ENCODE measurements at regions not wholly inside any gene's neighbourhood (a gene's known extent, or its start where the extent isn't known, plus 50 kb on each side); places are given as distances from the start of the nearest gene placed in this dataset.
"Not testable (repeated sequence)": the region's sequence is repeated elsewhere in the genome, so short reads cannot be mapped to it uniquely, and the experiment has no call there.

GRCh38 chr18:59038295-59039039 lies 101.2 kb upstream of the SEC11C start:
- ChIA-PET CTCF (no interaction called here), POLR2A (no interaction called here)

DNA sequence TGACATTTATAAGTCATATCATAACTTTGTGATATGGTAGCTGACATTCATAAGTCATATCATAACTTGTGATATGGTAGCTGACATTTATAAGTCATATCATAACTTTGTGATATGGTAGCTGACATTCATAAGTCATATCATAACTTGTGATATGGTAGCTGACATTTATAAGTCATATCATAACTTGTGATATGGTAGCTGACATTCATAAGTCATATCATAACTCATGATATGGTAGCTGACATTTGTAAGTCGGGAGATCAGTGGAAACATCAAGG lies 100.7 kb upstream of the SEC11C start:
- POLR2A ChIA-PET, CTCF ChIA-PET: not testable (repeated sequence)

DNA sequence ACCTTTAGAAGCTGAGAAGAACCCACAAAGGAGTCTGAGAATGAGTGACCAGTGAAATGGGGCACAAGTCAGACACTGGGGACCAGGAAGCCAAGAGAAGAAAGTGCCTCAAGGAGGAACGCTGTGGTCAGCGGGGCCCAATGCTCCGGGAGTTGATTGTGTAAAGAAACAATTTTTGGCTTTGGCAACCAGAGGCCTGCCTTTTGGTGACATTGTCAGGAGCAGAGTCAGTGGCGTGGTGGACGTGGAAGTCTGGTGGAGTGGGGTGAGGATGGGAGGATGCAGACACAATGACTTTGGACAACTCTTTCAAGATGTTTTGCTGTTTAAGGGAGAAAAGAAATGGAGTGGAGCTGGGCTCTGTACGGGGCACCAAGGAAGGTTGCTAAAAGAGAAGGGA lies 100.2 kb upstream of the SEC11C start:
- ChIA-PET CTCF (no interaction called here), POLR2A (no interaction called here)

DNA sequence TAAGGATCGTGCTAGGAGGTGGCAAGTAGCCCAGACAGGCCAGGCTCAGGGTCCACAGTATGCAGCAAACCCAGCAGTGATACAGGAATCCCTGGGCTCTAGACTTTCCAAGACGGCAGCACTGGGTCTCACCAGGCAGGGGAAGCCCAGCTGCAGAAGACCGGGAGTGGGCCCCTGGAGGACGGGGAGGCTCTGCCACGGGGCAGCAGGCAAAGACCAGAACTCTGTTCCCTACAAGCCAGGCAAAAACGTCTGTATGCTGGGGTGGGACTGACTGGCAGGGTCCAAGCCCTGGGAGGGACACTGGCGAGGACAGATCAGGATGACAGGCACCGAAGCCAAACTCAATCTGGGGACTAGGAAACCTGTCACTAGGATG lies 98.9 kb upstream of the SEC11C start:
- ChIA-PET POLR2A (interaction anchor here (0.6 kb wide), 1 partner anchor 349 kb away, joined by 3 read pairs; no protein-coding TSS in a partner anchor), CTCF (no interaction called here)

DNA sequence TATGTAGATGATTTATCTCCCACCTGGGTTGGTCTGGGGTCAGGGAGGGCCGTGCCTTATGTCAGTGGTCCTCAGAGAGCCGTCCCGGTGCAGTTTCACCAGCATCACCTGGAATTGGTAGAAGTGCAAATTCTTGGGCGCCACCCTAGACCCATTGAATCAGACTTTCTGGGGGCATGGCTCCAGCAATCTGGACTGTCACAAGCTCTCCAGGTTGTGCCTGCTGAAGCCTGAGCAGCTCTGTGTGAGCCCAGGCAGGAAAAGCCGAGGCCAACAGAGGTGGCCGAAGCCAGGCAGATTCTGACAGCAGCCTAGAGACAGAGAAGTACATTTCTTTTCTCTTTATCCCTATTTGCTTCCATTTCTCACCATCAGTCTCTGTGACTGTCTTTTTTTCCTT lies 98.4 kb upstream of the SEC11C start:
- POLR2A ChIA-PET, result no interaction called here
- CTCF ChIA-PET, result no interaction called here

DNA sequence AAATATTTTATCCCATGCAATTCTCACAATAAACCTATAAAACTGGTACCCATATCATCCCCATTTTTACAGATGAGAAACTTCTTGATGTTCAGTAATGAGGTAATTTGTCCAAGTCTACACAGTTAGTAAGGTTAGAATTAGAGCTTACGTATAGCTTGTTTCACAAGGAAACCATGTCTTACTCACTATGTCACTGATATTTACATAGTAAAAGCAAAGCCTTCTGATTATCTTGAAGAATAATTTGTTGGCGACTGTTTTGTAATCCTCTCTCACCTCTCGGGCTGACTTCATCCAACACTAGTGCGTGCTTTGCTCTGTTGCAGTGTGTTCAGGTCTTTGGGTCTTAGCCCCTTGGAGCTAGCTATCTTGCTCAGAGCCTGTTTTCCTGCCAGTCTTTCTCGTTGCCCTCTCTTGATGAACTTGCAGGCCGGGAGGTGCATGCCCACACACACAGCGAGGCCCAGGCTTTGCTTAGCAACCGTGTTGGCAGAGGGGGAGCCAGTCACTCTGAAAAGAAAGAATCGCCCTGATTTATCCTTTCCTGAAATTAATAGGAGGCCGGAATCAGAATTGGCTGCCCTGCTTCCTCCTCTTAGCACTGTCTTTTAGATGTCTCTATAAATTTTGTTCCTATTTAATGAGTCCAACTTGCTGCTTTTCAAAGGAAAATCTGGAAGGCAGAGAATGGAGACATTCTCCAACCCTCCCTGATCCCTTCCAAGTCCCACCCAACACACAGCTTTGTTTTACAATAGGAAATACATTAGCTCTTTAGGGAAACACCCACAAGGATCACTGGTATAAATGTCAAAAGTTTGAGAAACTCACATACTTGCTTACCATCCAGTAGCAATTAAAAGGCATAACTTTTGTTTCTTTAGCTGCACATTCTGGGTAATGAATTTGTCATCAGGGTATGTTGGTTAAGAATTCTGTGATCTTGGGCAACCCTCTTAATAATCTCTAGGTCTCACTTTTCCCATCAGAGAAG lies 97.6 kb upstream of the SEC11C start:
- ChIA-PET CTCF (no interaction called here), POLR2A (no interaction called here)

GRCh38 chr18:59044855-59045254 lies 94.8 kb upstream of the SEC11C start:
- ChIA-PET CTCF (no interaction called here), POLR2A (no interaction called here)

- CTCF ChIA-PET, result no interaction called here
Observed at GRCh38 chr18:59047321-59048047, 92.2 kb upstream of the SEC11C start.

GRCh38 chr18:59048048-59048363 lies 91.7 kb upstream of the SEC11C start:
- ChIA-PET POLR2A (no interaction called here), CTCF (interaction anchor here (1.0 kb wide), 1 partner anchor 22 kb away, joined by 3 read pairs; no protein-coding TSS in a partner anchor)

More at GRCh38 chr18:59047321-59048047, 92.2 kb upstream of the SEC11C start:
- POLR2A ChIA-PET, result no interaction called here

GRCh38 chr18:59048378-59048777 lies 91.3 kb upstream of the SEC11C start:
- CTCF ChIA-PET, result interaction anchor here (1.0 kb wide), 1 partner anchor 22 kb away, joined by 3 read pairs; no protein-coding TSS in a partner anchor
- POLR2A ChIA-PET, result no interaction called here

- ChIA-PET POLR2A (no interaction called here), CTCF (interaction anchor here (0.5 kb wide), 1 partner anchor 426 kb away, joined by 3 read pairs; no protein-coding TSS in a partner anchor)
Observed at GRCh38 chr18:59049721-59050660, 89.7 kb upstream of the SEC11C start.

GRCh38 chr18:59050661-59051057 lies 89.0 kb upstream of the SEC11C start:
- ChIA-PET CTCF (no interaction called here), POLR2A (no interaction called here)

- POLR2A ChIA-PET, result no interaction called here
- CTCF ChIA-PET, result interaction anchor here (1.0 kb wide), 1 partner anchor 17 kb away, joined by 4 read pairs; no protein-coding TSS in a partner anchor
Observed at GRCh38 chr18:59051470-59052165, 88.1 kb upstream of the SEC11C start.

DNA sequence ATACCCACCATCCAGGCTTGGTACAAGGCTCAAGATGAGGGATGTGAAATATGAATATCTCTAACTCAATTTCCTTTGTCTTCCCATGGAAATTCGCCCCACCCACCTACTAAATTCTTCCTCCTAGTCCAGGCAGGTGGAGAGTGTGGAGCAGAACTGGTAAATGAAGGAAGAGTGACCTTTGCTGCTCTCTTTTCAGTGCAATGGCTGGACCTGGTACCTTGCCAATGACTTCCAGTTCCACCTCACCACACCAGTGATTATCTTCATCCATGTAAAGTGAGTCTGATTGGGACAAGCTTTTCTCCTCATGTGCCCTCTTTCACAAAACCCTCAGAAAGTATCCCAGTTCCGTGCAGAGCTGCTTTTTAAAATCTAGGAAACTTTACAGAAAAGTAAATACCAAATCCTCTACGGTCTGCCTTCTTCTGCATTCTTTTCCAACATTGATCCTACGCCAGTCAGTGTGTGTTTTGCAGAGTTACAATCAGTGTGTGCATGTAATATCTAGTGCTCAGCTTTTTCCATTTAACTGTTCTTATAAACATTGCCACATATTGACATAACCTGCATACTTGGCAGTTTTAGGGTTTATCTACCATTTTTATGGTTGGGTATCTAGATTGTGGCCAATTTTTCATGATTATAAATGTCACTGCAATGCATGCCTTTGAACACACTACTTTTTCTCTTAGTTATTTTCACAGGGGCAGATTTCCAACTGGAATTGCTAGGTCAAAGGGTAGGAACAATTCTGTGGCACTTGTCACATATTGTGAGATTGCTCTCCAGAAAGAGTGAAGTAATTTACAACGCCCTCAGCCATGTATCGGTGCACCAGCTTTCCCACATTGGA lies 86.5 kb upstream of the SEC11C start:
- ChIA-PET CTCF (no interaction called here), POLR2A (no interaction called here)

GRCh38 chr18:59054496-59055287 lies 85.0 kb upstream of the SEC11C start:
- ChIA-PET POLR2A (no interaction called here), CTCF (interaction anchor here (0.6 kb wide), 1 partner anchor 286 kb away, joined by 3 read pairs; no protein-coding TSS in a partner anchor)

- ChIA-PET CTCF (interaction anchor here (0.6 kb wide), 1 partner anchor 287 kb away, joined by 3 read pairs; no protein-coding TSS in a partner anchor), POLR2A (no interaction called here)
Observed at GRCh38 chr18:59055345-59056032, 84.2 kb upstream of the SEC11C start.

Measured in activated CD8-positive, alpha-beta memory T cell treated with anti-CD3 and anti-CD28 coated beads for 36 hours (primary cell).